H54 (cell line): ENCODE measurements at regions not wholly inside any gene's neighbourhood (a gene's known extent, or its start where the extent isn't known, plus 50 kb on each side); places are given as distances from the start of the nearest gene placed in this dataset.

Source experiments
- DNase-seq: peaks from one replicate; pipeline ENCODE4 v3.0.0; 2011; ENCODE audit warnings: low spot score, mixed read lengths; ENCODE audit not compliant: insufficient read length
- FAIRE-seq: peaks from 3 replicates; lab custom pipeline; 2011; peaks lifted over from hg19 to GRCh38; lab: Jason Lieb, UNC
- POLR2A ChIP-seq: IDR thresholded peaks from 2 replicates; pipeline ENCODE4 v1.6.1; 2011; ENCODE audit warnings: low read depth, mild to moderate bottlenecking, low read length

DNA sequence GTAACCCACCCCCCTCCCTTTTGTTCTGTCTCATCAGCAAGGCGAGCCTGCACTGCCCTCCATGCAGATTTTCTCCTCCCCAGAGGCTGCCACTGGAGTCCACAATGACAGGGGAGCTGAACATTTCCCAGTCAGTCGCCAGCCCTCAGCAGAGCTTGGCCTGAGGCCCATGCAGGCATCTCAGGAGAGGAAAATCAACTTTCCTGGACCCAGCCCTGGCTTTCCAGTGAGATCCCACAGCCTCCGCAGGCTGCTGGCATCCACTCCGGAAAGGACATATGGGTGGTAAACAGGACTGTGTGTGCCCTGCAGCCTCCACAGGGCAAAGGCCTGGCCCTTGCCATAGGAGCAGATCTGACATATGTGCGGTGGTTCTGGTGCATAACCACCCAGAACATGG, 253.8 kb downstream of the TNS1 start:
- TF ChIP-seq POLR2A = no peak
- DNase-seq (no peak), FAIRE-seq (no peak)

GRCh38 chr2:217746808-217747207, 256.0 kb downstream of the TNS1 start:
- FAIRE-seq (no peak), DNase-seq (no peak)
- TF ChIP-seq POLR2A = no peak

DNA sequence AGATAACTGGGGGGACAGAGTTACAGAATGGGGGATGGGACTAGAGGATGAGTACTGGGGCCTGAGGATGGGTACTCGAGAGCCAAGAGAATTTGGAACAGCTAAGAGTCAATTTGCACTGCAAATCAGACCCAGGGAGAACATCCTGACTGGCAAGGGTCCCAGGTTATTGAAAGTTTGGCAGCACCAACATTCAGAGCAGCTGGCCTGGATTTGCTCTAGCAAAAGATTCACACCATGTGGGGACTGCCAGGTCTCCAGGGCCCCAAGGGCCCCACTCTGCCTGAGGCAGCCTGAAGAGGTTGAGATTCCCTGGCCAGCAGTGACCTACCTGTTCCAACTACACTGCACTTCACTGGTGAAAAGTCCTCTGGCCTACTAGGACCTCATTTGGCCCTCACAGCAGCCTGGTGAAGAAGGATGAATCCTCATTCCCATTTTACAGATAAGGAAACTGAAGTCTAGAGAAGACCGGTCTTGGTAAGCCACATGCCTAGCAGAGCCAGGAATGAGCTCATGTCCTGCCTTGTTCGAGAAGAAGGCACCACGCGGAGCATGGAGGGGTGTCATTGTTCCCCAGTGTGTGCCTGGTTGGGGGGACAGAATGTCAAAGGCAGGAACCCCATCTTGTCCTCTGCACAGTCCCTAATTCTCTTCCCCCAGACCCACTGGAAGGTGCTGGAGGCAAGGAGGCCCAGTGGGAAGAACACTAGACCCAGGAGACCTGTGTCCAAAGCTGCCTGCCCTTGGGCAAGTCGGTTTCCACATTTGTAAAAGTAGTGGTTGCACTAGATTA, 258.6 kb downstream of the TNS1 start:
- DNase-seq (no peak), FAIRE-seq (no peak)
- no peak for TF ChIP-seq POLR2A

GRCh38 chr2:217743407-217743806, 259.4 kb downstream of the TNS1 start:
- FAIRE-seq (no peak), DNase-seq (no peak)
- no peak for TF ChIP-seq POLR2A

DNA sequence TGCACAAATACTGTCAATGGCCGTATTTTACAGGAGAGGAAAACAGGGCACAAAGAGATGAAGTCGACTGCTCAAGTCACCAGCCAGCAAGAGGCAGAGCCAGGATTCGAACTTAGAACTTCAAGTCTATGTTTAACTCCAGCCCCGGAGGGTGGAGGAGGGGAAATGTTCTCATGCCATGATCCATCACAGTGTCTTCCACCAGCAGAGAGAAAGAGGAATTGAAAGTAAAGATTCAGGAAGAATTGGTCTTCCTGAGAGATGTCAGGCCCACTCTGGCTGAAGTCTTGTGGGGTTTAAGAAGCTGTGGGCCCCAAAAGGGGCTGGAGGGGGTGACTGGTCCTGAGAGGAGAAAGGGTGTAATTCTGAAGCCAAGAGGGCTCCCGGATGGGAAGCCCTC, 260.0 kb downstream of the TNS1 start:
- FAIRE-seq (no peak), DNase-seq (no peak)
- TF ChIP-seq POLR2A = no peak

DNA sequence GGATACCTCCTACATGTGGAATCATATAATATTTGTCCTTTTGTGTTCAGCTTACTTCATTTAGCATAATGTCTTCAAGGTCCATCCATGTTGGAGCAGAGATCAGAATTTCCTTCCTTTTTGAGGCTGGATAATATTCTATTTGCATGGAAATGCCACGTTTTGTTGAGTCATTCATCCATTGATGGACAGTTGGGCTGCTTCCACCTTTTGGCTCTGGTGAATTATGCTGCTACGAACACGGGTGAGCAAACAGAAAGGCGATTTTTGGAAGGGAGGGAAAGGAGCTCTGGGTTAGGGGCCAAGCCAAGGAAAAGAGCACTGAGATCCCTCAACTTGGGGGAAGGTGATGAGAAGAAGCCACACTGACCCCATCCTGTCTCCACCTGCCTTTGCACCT, 260.5 kb downstream of the TNS1 start:
- FAIRE-seq (no peak), DNase-seq (no peak)
- TF ChIP-seq POLR2A = no peak

GRCh38 chr2:217741381-217741955, 261.3 kb downstream of the TNS1 start:
- no peak for TF ChIP-seq POLR2A
- DNase-seq (no peak), FAIRE-seq (no peak)

- FAIRE-seq (no peak), DNase-seq (no peak)
- no peak for TF ChIP-seq POLR2A
These were observed 262.0 kb downstream of the TNS1 start for GRCh38 chr2:217740756-217741155.

DNA sequence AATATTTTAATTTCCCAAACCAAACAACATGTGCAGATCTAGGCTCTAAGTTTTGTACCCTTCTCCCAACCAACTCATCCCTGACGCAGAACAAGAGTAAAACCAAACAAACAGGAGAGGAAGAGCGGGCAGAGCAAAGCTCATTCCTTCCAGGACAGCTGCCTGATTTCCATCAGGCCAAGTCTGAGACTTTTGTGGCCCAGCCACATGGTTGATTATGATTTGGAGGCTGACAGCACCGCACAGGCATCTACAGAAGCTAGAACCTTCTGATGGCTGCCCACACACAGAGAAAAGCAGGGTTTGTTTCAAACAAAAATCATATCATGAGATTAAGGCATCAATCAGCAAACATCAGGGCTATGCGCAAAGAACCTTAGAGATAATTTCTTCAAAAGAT, 262.6 kb downstream of the TNS1 start:
- TF ChIP-seq POLR2A = no peak
- DNase-seq = no peak
- no peak for FAIRE-seq

DNA sequence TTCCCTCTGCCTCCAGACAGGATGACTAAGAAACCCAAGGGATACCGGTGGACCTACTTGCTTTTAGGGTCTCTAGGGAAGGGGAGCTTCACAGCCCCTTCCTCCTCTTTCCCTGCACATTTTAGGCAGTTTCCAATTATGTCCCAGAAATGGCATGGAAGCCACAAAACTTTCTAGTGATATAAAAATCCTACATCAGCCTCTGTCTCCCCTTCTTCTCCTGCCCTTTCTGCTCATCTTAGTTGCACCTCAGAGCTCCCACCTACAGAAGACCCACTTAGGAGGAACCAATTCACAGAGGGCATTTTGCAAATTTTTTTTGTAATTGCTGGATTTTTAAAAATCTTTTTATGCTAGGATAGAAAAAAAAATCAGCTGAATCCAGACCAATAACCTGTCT, 263.1 kb downstream of the TNS1 start:
- DNase-seq = no peak

GRCh38 chr2:217738061-217738460, 264.7 kb downstream of the TNS1 start:
- TF ChIP-seq POLR2A = no peak
- FAIRE-seq (no peak), DNase-seq (no peak)

More for the DNA sequence above, 263.1 kb downstream of the TNS1 start:
- no peak for FAIRE-seq
- no peak for TF ChIP-seq POLR2A

DNA sequence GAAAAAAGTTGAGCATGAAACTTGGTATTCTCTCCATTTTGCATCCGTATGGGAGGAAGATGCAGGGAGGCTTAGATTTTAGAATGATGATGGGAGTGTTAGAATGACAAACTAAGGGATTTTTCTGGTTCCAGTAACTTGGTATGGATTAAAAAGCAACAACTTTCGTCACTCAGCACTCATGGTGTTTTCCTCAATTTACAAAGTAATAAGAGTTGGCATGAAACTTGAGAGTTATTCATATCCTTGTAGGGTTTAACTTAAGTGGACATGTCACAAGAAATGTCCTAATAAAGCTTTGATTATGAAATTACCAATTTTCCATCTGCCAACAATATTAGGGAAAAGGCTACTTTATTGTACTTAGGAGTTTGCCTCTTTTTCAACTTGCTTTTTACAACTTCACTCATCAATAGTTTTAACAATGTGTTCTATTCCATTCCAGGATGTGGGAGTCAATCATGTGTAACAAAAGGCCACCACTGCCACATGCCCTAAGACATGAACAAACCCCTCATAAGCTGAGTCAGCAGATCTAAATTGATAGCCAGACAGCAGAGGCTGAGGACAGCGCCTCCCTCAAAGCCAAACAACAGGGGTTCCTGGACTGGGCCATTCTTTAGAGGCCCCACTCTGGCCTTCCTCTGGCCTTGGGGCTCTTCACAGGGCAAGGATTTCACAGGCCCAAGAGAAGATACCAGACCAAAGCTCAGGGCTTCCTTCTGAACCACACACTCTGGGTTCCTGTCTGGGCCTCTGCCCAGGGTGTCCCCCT, 265.8 kb downstream of the TNS1 start:
- FAIRE-seq (no peak), DNase-seq (no peak)
- TF ChIP-seq POLR2A = no peak

GRCh38 chr2:217735899-217736298, 266.9 kb downstream of the TNS1 start:
- no peak for TF ChIP-seq POLR2A
- FAIRE-seq (no peak), DNase-seq (no peak)

DNA sequence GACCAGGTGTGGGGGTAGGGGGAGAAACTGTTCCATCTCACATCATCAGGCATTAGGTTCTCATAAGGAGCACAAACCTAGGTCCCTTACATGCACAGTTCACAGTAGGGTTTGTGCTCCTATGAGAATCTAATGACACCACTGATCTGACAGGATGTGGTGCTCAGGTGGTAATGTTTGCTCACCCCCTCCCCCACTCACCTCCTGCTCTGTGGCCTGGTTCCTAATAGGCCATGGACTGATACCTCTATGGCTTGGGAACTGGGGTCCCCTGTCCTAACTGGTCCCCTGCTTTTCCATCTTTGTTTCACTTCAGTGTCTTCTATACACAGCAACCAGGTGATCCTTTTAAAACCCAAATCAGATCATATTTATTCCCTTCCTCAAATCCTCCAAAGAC, 267.8 kb downstream of the TNS1 start:
- FAIRE-seq (no peak), DNase-seq (no peak)
- TF ChIP-seq POLR2A = no peak
